Skin of body (tissue), 1 donor: ENCODE measurements at regions not wholly inside any gene's neighbourhood (a gene's known extent, or its start where the extent isn't known, plus 50 kb on each side); places are given as distances from the start of the nearest gene placed in this dataset.
"Not testable (repeated sequence)": the region's sequence is repeated elsewhere in the genome, so short reads cannot be mapped to it uniquely, and the experiment has no call there.

Experiments used
- DNase-seq: peaks from one replicate; lab custom pipeline; 2025; lab: John Stamatoyannopoulos, UW

DNA sequence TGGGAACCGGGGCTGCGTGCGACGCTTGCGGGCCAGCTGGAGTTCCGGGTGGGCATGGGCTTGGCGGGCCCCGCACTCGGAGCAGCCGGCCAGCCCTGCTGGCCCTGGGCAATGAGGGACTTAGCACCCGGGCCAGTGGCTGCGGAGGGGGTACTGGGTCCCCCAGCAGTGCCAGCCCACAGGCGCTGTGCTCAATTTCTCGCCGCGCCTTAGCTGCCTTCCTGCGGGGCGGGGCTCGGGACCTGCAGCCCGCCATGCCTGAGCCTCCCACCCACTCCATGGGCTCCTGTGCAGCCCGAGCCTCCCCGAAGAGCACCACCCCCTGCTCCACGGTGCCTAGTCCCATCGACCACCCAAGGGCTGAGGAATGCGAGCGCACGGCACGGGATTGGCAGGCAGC, 63.8 kb downstream of the PLXNA1 start:
- DNase-seq = not testable (repeated sequence)

DNA sequence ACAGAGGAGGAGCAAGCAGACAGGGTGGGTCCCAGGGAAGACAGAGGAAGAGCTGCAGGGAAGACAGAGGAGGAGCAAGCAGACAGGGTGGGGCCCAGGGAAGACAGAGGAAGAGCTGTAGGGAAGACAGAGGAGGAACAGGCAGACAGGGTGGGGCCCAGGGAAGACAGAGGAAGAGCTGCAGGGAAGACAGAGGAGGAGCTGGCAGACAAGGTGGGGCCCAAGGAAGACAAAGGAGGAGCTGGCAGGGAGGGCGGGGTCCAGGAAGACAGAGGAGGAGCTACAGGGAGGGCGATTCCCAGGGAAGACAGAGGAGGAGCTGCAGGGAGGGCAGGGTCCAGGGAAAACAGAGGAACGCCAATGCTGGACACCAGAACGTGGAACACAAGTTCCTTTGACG, 66.5 kb downstream of the PLXNA1 start:
- no peak for DNase-seq

DNA sequence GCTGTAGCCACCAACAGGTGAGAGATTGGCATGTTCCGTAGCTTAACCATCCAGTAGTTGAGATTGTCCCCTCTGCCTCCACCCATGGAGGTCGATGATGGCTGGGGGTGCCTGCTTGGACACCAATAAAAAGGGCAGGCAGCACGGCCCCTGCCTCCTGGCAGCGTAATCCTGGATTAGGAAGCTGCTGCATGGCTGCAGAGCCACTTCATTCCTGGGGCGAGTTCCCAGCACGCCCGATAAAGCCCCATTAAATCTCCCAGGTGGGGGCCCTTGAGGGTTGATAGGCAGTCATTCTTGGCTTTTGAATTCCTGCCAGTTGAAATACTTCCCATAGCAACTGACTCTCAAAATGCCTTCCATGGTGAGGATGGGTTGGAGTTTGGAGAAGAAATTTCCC, 67.8 kb downstream of the PLXNA1 start:
- DNase-seq = no peak

DNA sequence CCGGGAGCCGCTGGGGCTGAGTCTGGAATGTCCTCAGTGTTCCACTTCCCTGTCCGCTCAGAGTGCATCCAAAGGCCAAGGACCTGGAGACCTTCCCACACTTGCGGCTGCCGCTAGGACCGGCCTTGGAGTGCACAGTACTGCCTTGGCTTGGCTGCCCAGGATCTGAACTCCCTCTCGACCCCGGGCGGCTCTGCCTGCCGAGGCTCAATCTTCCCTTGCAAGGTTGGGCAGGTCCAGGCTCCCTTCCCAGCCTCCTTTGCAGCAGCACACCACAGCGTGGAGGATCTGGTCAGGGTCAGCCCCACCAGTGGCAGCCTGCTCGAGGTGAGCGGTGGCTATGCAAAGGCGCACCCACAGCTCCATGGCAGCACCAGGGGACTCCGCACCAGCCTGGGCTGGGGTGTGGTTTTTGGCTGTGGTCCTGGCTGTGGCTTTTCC, 69.2 kb downstream of the PLXNA1 start:
- DNase-seq = peak; percentile 15

DNA sequence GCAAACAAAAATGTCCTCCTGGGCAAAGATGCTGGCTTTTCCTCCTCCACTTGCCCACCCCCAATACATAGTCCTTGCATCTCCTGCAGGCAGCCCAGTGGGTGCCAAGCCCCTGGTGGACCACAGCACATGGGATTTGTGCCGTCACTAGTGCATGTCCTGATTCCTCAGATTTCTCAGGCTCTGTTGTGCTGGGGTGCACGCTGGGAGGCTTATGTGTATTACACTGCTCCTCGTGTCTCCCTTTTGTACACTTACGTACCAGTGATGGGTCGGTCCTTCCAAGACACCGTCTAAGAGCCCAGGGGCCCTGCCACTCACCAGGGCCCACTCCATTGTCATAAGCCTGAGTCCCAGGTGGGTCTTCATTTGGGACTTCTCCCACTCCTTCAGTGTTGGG, 70.1 kb downstream of the PLXNA1 start:
- DNase-seq = no peak

DNA sequence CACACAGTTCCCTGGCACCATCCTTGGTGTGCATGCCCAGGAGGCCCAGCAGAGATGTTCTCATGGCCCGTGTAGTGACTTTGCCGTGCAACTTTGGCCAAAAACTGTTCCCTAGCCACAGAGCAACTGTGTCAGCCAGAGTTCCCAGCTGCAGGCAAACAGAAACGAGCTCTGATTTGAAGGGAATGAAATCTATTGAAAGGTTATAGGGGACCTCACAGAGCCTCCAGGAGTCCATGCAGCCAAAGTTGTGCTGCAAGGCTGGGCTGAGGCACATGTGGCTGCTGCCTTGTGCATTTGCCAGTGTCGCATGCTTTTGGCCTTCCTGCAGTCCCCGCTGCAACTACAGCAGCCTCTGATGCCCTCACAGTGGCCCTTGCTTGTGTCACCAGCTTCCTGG, 70.5 kb downstream of the PLXNA1 start:
- peak; percentile 28 for DNase-seq

DNA sequence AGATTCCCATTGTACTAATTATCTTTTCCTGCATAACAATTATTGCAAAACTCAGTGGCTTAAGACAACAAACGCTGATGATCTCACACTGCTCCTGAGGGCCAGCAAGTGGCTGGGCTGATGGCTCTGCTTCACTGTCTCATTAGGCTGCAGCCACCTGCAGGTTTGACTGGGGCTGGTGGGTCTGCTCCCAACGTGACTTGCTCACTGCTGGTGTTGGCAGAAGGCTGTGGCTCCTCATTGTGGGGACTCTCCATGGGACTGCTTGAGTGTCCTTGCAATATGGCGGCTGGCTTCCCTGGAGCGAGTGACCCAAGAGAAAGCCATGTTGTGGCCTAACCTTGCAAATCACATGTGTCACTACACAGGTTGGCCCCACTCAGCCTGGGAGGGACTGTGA, 71.1 kb downstream of the PLXNA1 start:
- DNase-seq = no peak

DNA sequence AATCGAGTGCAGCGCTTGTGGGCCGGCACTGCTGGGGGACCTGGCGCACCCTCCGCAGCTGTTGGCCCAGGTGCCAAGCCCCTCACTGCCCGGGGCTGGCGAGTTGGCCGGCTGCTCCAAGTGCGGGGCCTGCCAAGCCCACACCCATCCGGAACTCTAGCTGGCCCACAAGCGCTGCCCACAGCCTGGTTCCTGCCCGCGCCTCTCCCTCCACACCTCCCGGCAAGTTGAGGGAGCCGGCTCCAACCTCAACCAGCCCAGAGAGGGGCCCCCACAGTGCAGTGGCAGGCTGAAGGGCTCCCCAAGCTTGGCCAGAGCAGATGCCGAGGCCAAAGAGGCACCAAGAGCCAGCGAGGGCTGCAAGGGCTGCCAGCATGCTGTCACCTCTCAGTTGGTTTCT, 73.4 kb downstream of the PLXNA1 start:
- no peak for DNase-seq

DNA sequence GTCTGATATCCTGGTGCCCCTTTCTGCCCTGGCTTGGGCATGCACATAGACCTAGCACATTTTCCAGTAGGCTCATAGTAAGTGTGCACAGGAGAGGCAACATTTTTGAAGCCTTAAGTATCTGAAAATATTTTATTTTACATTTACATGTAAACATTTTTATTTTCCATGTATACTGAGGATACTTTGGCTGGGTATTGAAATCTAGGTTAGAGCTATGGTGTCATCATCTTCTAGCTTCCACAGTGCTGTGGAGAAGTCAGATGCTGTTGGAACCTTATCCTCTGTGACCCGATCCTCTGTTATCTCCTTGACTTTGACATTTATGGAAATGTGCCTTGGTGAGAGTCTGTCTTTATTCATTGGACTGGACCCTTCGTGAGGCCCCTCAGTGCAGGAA, 74.1 kb downstream of the PLXNA1 start:
- no peak for DNase-seq

DNA sequence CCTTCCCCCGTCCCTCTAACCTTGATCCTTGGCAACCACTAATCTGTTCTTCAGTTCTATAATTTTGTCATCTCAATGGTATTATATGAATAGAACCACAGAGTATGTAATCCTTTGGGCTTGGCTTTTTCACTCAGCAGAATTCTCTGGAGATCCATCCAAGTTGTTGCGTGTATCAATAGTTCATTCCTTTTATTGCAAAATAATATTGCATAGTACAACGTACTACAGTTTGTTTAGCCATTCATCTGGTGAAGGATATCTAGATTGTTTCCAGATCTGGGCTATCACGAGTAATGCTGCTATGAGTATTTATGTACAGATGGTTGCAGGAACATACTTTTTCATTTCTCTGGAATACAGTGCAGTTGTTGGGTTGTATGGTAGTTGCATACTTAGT, 76.2 kb downstream of the PLXNA1 start:
- DNase-seq = peak; percentile 75

DNA sequence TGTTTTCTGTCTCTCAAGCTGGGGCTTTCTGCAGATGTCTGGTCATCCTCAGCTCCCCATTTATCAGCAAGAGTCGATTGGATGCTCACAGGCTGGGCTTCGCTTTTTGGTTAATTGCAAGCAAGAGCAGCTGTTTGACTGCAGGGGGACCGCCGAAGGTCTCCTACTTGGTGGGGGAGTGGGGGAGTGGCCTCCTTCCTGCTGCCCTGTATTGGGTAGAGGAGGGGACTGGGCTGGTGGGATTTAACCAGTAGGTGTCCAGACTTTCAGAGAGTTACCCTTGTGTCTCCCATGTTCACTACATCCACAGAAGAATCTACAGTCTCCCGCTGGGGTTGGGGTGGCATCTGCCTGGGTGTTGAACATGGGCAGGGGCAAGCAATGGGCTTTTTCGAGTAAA, 78.7 kb downstream of the PLXNA1 start:
- DNase-seq = no peak

DNA sequence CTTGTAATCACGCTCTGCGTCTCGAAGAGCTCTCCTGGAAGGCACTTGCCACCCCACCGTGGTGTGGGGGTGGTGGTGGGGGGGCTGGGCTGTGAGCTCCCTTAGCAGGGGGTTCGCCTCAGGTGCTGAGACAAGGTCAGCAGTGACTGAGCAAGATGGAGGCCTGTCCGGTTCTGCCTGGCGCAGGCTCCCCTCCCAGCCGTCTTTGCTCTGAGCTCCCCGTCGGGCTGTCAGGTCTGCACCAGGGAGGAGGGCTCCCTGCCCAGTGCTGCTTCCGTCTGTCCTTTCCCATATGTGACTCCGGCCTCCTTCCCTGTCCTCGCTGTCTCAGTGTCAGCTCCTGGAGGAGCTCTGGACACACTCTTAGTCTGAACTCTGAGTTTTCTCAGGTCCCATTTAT, 80.0 kb downstream of the PLXNA1 start:
- no peak for DNase-seq

DNA sequence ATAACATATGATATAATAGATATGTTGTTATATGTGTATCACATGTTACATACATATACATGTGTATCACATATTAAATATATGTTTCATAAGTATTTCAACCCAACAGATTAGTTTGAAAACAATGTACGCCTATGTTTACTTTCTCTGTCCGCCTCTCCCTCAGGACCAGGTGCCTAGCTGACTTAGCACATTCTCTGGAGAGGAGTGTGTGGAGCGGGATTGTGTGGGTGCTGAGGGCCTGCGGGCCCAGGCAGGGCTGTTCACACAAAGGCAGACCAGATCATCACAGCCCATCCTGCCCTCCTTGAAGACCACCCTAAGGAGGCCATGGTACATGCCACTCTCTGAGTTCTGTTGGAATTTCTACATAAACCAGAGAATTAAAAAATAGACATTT, 81.0 kb downstream of the PLXNA1 start:
- DNase-seq = no peak

DNA sequence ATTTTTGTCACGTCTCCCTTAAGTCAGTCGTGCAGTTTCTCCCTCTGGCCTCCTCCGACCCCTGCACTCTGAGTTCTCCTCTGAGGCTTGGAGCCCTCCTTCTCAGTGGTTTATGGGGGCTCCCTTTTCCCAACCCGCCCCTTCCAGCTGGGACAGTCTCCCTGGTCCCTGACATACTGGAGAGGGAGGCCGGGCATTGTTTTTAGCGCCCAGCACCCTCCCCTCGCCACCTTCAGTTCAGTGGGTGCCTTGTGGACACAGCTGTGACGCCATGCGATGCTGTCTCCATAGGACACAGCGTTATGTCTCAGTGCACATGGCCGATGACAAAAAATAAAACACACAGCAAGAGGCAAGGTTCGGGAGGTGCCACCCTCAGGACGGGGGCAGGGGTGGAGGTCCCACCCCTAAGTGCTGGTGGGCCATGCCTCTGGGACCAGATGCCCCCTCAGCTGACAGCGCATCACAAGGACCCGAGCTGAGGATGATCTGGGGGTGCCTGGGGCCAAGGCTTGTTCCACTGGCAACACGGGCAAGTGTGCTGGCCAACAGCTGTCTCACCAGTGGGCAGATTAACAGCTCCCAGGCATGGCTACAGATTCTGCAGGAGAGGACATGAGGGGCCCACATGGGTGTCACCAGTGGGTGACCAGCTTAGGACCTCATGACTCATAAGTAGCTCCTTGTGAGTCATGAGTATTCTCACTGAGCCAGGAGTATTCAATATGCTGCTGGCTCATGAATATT, 81.6 kb downstream of the PLXNA1 start:
- no peak for DNase-seq

DNA sequence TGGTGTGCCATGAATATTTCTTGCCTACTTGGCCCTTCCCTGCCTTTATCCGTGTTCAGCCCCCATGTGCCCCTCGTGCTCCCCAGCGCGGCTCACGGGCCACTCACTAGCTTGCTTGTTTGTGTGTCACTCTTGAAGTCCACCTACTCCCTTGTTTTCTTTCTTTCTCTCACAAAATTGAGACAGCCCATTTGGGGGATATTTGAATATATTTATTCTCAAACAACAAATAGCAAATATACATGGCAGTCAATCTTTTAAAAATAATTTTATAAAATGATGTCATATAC, 82.2 kb downstream of the PLXNA1 start:
- no peak for DNase-seq

DNA sequence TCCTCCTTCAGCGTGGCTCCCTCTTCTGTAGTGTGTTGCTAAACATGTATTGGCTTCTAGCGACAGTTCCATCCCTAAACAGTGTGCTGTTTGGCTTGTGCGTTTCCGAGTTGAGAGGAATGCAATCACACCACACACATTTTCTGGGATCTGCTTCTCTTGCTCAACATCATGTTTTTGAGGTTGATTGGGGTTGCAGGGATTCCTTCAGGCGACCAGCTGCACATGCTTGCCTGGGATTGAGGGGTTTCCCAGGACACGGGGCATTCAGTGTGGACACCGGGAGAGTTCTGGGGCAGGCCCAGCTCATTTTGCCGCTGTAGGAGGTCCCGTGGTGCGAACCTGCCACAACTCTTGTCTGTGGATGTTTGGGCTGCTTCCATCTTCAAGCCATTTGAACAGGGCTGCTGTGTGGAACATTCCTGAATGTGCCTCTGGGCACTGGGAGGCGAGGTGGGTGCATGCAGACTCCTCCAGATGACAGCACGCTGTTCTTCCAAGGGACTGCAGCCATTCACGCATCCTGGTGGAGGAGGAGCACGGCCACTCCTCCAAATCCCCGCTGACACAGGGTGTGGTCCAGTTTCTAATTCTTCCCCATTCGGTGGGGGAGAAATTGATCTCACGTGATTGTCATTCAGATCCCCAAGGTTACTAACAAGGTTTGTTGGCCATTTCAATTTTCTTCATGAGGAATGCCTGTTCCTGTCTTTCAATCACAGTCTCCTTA, 82.8 kb downstream of the PLXNA1 start:
- DNase-seq = peak; percentile 59

DNA sequence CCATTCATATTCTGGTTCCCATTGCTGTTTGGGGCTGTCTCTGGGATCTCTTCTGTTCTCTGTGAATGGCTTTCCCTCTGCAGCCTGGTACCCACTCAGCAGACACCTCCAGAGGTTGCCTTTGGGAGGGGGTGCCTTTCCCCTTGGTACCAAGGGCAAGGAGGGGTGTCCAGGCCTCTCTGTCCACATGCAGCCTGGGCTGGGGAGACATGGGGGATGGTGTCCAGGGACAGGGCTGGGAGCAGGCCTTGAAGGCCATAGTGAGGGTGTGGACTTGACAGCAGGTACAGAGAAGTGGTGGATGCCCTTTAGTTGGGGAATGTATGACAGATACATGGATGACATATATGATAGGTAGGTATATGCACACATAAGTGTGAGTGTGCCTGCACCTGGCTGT, 83.7 kb downstream of the PLXNA1 start:
- no peak for DNase-seq

DNA sequence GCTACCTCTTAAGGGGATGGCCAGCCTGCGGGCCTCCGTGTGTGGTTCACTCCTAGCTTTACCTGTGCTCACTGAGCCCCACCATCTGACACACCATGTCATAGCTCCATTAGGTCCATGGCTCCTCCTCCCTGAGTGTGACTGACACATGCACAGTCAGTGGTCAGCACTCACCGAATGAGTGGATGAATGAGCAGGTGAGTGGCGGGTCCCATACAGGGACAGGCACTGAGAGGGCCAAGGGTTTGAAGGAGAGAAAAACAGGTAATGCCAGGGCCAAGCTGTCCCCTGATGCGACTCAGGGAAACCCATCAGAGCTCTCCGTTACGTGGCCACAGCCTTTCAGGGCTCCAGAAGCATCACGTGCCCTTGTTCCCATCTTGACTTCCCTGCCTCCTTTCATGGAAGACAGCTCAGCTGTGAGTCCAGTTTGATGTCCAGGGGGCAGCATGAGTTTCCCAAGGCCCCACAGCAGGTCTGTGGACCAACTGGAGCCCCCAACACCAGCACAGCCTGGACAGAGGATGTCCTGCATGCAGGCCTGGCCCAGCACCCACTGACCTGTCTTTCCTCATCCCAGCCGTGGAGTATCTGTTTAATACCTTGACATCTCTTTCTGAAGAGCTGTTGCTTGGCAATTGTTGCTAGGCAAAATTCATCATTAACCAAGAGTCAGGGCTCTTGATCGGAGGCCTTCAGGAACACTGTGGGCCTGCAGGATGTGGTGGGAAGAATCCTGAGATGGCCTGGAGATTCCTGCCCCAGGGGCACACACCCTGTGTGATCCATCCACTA, 84.4 kb downstream of the PLXNA1 start:
- no peak for DNase-seq

DNA sequence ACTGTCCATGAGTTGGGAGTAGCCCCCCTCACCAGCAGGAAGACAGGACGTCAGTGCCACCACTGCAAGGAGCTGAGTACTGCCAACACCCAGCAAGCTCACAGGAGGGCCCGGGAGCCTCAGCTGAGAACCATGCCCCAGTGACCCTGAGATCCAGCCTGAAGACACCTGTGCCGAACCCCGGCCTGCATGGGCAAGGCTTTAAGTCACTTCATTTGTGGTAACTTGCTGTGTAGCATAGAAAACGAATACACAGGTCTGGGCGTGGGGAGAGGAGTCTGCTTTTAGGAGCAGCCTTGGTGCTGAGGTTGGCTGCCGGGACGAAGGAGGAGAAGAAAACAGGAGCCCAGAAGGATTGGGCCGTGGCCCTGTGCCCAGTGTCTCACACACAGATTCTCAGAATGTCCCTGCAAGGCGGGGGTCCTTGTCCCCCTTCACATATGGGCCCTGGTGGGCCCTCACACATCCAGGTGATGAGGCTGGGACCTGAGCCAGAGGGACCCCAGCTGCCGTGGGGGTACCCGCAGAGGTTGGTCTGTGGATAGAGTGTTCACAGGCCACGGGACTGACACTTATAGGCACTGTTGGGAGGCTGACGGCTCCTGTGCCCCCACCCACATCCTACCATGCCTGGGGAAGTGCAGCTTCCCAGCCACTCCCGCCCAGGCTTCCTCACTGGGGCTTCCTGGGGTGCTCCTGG, 85.3 kb downstream of the PLXNA1 start:
- DNase-seq = no peak

DNA sequence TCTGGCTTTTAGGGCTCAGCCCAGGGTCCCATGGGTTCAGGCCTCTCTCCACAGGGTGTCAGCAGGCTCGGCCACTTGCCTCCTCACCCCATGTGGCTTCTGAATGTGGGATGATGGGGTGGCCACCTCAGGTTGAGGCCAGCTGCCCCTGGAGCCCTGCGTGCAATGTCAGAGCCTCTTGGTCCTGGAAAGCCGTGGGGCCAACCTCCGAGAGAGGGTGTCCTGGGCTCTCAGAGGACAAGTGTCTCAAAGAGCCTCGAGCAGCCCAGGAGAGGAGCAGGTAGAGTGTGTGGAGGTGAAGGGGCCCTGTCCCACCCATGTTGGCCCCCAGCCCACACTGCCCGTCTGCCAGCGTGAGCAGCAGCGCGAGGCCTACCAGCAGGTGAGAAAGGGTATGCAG, 86.0 kb downstream of the PLXNA1 start:
- no peak for DNase-seq

DNA sequence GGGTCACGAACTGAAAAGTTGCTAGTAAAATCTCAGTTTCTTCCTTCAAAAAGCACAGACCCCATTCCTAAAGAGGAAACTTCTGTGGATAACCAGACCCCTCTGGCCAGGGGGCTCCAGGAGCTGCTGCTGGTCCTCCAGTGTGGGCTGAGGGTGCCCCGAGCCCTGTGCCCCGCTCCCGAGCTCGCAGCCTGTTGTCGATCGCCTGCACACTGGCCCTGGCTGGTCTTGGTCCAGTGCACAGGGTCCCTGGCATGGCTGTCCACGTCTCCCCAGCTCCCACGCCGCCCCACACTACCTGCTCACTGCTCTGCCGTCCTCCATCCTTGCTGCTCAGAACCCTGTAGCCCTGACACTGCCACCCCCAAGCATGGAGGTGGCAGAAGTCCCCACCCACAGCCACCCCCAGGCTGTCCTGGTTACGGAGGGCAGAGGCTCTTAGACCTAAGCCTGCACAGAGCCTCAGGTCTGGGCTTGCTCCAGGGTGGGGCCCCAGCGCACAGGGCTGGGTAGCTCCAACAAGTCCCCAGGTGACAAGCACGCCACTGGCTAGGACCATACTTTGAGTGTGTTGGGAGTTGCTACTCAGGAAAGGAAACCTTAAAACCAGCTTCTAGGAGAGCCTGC, 87.0 kb downstream of the PLXNA1 start:
- no peak for DNase-seq

DNA sequence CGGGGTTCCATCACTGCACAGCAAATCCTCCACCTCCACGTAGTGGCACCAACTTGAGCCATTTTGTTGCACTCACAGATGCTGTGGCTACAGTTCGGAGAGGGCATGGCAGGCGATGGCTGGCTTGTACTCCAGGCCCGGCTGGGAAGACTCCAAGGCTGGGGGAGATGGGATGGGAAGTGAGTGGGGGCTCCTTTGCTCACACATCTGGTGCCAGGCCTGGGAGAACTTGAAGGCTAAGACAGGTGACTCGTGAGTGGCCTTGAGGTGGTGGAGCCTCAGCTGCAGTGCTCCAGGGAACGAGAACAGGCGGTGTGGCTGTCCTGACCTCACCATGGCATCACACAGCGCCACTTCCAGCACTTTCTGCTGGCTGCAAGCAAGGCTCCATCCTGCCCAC, 87.9 kb downstream of the PLXNA1 start:
- DNase-seq = no peak
